ENCODE measurements at regions not wholly inside any gene's neighbourhood (a gene's known extent, or its start where the extent isn't known, plus 50 kb on each side); places are given as distances from the start of the nearest gene placed in this dataset.

DNA sequence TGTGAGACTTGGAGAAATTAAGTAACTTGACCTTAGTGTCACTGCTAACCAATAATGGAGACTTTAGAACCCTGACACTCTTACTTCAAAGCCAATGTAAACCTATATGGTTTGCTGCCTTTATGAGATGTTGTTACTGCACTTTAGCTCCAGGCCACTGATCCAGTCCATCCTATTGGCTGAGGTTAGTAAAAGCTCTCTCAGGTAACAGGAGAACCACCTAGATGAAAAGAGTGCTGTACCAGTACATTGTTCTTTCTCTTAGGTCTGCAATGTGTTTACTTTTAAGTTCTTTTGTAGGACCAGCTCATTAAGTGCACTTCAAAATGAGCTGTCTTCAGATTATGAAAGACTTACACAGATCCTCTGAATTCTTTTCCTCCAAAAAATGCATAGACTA is 994.0 kb upstream of the FAT3 start:
- TF ChIP-seq CEBPB (IDR thresholded peaks at IDR 0.05) (no peak), RAD21 (IDR thresholded peaks at IDR 0.05; ENCODE audit: low read depth) (no peak), FOXM1 (IDR thresholded peaks at IDR 0.05; ENCODE audit: borderline replicate concordance, low read depth) (no peak), REST (IDR thresholded peaks at IDR 0.05; ENCODE audit: low read depth) (no peak), EP300 (IDR thresholded peaks at IDR 0.05; ENCODE audit: borderline replicate concordance) (no peak), MAX (IDR thresholded peaks at IDR 0.05) (no peak), YY1 (IDR thresholded peaks at IDR 0.05; ENCODE audit: low read depth) (no peak)

GRCh38 chr11:91222830-91223229 is 1000.0 kb upstream of the CHORDC1 start:
- no peak for TF ChIP-seq RAD21 (IDR thresholded peaks at IDR 0.05; ENCODE audit: low read depth)
- TF ChIP-seq YY1 (IDR thresholded peaks at IDR 0.05; ENCODE audit: low read depth): no peak
- no peak for TF ChIP-seq USF1 (IDR thresholded peaks at IDR 0.05)
- TF ChIP-seq NFIC (IDR thresholded peaks at IDR 0.05): no peak
- no peak for TF ChIP-seq TAF1 (IDR thresholded peaks at IDR 0.05; ENCODE audit: low read depth)
- TF ChIP-seq TCF12 (IDR thresholded peaks at IDR 0.05; ENCODE audit: low read depth): no peak
- no peak for TF ChIP-seq MAX (IDR thresholded peaks at IDR 0.05)
- TF ChIP-seq FOXM1 (IDR thresholded peaks at IDR 0.05; ENCODE audit: borderline replicate concordance, low read depth): no peak
- no peak for TF ChIP-seq TEAD4 (IDR thresholded peaks at IDR 0.05)
- no peak for TF ChIP-seq ZBTB7A (IDR thresholded peaks at IDR 0.05; ENCODE audit: low read depth)
- no peak for TF ChIP-seq CEBPB (IDR thresholded peaks at IDR 0.05)
- no peak for TF ChIP-seq REST (IDR thresholded peaks at IDR 0.05; ENCODE audit: low read depth)
- no peak for TF ChIP-seq CREB1 (IDR thresholded peaks at IDR 0.05; ENCODE audit: low read depth)
- TF ChIP-seq EP300 (IDR thresholded peaks at IDR 0.05; ENCODE audit: borderline replicate concordance): no peak
- TF ChIP-seq EGR1 (IDR thresholded peaks at IDR 0.05): no peak

- no peak for TF ChIP-seq NFIC (IDR thresholded peaks at IDR 0.05)
- TF ChIP-seq CREB1 (IDR thresholded peaks at IDR 0.05; ENCODE audit: low read depth): no peak
- no peak for TF ChIP-seq CEBPB (IDR thresholded peaks at IDR 0.05)
- no peak for TF ChIP-seq EGR1 (IDR thresholded peaks at IDR 0.05)
- no peak for TF ChIP-seq TCF12 (IDR thresholded peaks at IDR 0.05; ENCODE audit: low read depth)
- no peak for TF ChIP-seq ZBTB7A (IDR thresholded peaks at IDR 0.05; ENCODE audit: low read depth)
- no peak for TF ChIP-seq TEAD4 (IDR thresholded peaks at IDR 0.05)
- no peak for TF ChIP-seq RAD21 (IDR thresholded peaks at IDR 0.05; ENCODE audit: low read depth)
- TF ChIP-seq REST (IDR thresholded peaks at IDR 0.05; ENCODE audit: low read depth): no peak
- no peak for TF ChIP-seq FOXM1 (IDR thresholded peaks at IDR 0.05; ENCODE audit: borderline replicate concordance, low read depth)
- TF ChIP-seq MAX (IDR thresholded peaks at IDR 0.05): no peak
- TF ChIP-seq TAF1 (IDR thresholded peaks at IDR 0.05; ENCODE audit: low read depth): no peak
- TF ChIP-seq USF1 (IDR thresholded peaks at IDR 0.05): no peak
- no peak for TF ChIP-seq YY1 (IDR thresholded peaks at IDR 0.05; ENCODE audit: low read depth)
Measured at GRCh38 chr11:91220476-91221202, 997.8 kb upstream of the CHORDC1 start.

- TF ChIP-seq EGR1 (IDR thresholded peaks at IDR 0.05) (no peak), TAF1 (IDR thresholded peaks at IDR 0.05; ENCODE audit: low read depth) (no peak), ZBTB7A (IDR thresholded peaks at IDR 0.05; ENCODE audit: low read depth) (no peak), EP300 (IDR thresholded peaks at IDR 0.05; ENCODE audit: borderline replicate concordance) (no peak), REST (IDR thresholded peaks at IDR 0.05; ENCODE audit: low read depth) (no peak), TCF12 (IDR thresholded peaks at IDR 0.05; ENCODE audit: low read depth) (no peak), YY1 (IDR thresholded peaks at IDR 0.05; ENCODE audit: low read depth) (no peak), TEAD4 (IDR thresholded peaks at IDR 0.05) (no peak)
Measured at GRCh38 chr11:91219535-91219934, 996.7 kb upstream of the CHORDC1 start.

Data from Ishikawa (cell line).